ENCODE measurements at regions not wholly inside any gene's neighbourhood (a gene's known extent, or its start where the extent isn't known, plus 50 kb on each side); places are given as distances from the start of the nearest gene placed in this dataset.

DNA sequence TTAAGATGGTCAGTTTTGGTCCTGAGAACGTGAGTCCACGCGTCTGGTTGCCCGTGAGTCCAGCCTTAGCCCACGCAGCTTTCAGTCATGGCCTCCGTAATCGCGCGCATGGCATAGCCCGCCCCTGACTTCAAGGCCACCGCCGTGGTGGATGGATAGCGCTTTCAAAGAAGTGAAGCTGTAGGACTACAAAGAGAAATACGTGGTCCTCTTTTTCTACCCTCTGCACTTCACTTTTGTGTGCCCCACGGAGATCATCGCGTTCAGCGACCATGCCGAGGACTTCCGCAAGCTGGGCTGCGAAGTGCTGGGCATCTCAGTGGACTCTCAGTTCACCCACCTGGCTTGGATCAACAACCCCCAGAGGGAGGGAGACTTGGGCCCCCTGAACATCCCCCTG lies 142.0 kb upstream of the MCHR2 start:
- TF ChIP-seq POLR2A (IDR thresholded peaks at IDR 0.05) (no peak), POLR2AphosphoS5 (IDR thresholded peaks at IDR 0.05) (no peak), CTCF (IDR thresholded peaks at IDR 0.05) (no peak)
- H3K36me3 ChIP-seq, result no peaks in the 10 kb centered on the region
- 93% methylated on average over 21 of the region's 21 CpGs for WGBS
- H3K27ac ChIP-seq, result no peak overlapping the region
- intact Hi-C loops (cut with DNase I), result no loop called here
- no peaks in the 10 kb centered on the region for H3K9me3 ChIP-seq
- H3K27me3 ChIP-seq (replicated peaks; ENCODE audit: insufficient read depth), result no peaks in the 10 kb centered on the region
- no peaks in the 10 kb centered on the region for H3K4me1 ChIP-seq (replicated peaks)
- DNase-seq (ENCODE audit: low spot score), result no peak
- H3K4me3 ChIP-seq, result no peak overlapping the region

DNA sequence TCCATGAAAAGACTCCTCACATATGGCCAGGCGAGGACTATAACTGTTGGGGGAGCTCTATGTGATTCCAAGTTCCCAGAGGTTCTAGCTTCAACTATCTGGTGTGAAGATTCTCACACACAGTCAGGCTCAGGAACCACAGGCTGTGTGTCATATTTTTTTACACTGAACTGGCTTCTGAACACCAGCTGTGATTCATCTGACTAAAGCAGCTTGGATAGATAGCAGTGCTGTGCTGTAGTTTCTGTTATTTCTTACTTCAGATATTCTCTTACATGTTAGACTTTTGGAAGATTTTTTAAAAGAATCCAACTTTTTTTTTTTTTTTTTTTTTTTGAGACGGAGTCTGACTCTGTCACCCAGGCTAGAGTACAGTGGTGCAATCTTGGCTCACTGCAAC lies 140.7 kb upstream of the MCHR2 start:
- 90% methylated on average over 2 of the region's 2 CpGs for WGBS
- TF ChIP-seq POLR2AphosphoS5 (IDR thresholded peaks at IDR 0.05) (no peak), POLR2A (IDR thresholded peaks at IDR 0.05) (no peak), CTCF (IDR thresholded peaks at IDR 0.05) (no peak)
- Histone ChIP-seq H3K27ac (no peak overlapping the region), H3K36me3 (no peaks in the 10 kb centered on the region), H3K4me1 (replicated peaks) (no peaks in the 10 kb centered on the region), H3K4me3 (no peak overlapping the region), H3K27me3 (replicated peaks; ENCODE audit: insufficient read depth) (no peaks in the 10 kb centered on the region), H3K9me3 (no peaks in the 10 kb centered on the region)
- no peak for DNase-seq (ENCODE audit: low spot score)
- intact Hi-C loops (cut with DNase I), result no loop called here

GRCh38 chr6:100134297-100134696 lies 140.3 kb upstream of the MCHR2 start:
- Histone ChIP-seq H3K36me3 (no peaks in the 10 kb centered on the region), H3K9me3 (no peaks in the 10 kb centered on the region), H3K4me1 (replicated peaks) (no peaks in the 10 kb centered on the region), H3K27me3 (replicated peaks; ENCODE audit: insufficient read depth) (no peaks in the 10 kb centered on the region), H3K27ac (no peak overlapping the region), H3K4me3 (no peak overlapping the region)
- no peak for DNase-seq (ENCODE audit: low spot score)
- WGBS, result 75% methylated on average over 2 of the region's 2 CpGs
- intact Hi-C loops (cut with DNase I), result no loop called here
- TF ChIP-seq POLR2A (IDR thresholded peaks at IDR 0.05) (no peak), CTCF (IDR thresholded peaks at IDR 0.05) (no peak), POLR2AphosphoS5 (IDR thresholded peaks at IDR 0.05) (no peak)

DNA sequence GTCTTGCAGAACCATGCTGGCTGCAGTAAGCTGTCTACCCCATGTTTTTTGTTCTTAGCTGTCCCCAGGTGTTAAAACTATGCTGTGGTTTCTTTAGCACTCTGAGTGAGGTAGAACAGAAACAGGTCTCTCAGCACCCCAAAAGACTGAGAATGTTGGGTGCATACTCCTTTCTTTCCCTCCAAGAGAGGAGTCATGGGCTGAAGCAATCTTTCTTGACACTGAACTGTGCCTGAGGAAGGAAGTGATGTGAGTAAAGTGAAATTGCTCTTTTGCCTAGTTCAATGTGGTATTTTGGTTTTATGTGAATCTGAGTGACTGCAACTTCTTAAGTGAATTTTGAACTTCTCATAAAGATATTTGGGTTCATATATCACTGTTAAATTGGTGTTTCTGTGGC lies 138.0 kb upstream of the MCHR2 start:
- H3K4me1 ChIP-seq (replicated peaks), result no peaks in the 10 kb centered on the region
- no peak overlapping the region for H3K27ac ChIP-seq
- DNase-seq (ENCODE audit: low spot score), result no peak
- H3K9me3 ChIP-seq, result no peaks in the 10 kb centered on the region
- H3K4me3 ChIP-seq, result no peak overlapping the region
- TF ChIP-seq CTCF (IDR thresholded peaks at IDR 0.05) (no peak), POLR2A (IDR thresholded peaks at IDR 0.05) (no peak), POLR2AphosphoS5 (IDR thresholded peaks at IDR 0.05) (no peak)
- no peaks in the 10 kb centered on the region for H3K27me3 ChIP-seq (replicated peaks; ENCODE audit: insufficient read depth)
- no peaks in the 10 kb centered on the region for H3K36me3 ChIP-seq
- intact Hi-C loops (cut with DNase I), result no loop called here

- Histone ChIP-seq H3K9me3 (no peaks in the 10 kb centered on the region), H3K4me3 (no peak overlapping the region), H3K27me3 (replicated peaks; ENCODE audit: insufficient read depth) (no peaks in the 10 kb centered on the region), H3K27ac (no peak overlapping the region), H3K4me1 (replicated peaks) (no peaks in the 10 kb centered on the region), H3K36me3 (no peaks in the 10 kb centered on the region)
- no peak for TF ChIP-seq POLR2AphosphoS5 (IDR thresholded peaks at IDR 0.05)
- TF ChIP-seq POLR2A (IDR thresholded peaks at IDR 0.05), result no peak
- no peak for TF ChIP-seq CTCF (IDR thresholded peaks at IDR 0.05)
- DNase-seq (ENCODE audit: low spot score), result no peak
- 98% methylated on average over 1 of the region's 1 CpG for WGBS
- intact Hi-C loops (cut with DNase I), result no loop called here
Observed at GRCh38 chr6:100130630-100131029, 136.6 kb upstream of the MCHR2 start.

Measured in prostate gland (tissue), 2 donors.